ENCODE measurements at regions not wholly inside any gene's neighbourhood (a gene's known extent, or its start where the extent isn't known, plus 50 kb on each side); places are given as distances from the start of the nearest gene placed in this dataset.

- TF ChIP-seq CTCF (IDR thresholded peaks at IDR 0.05; ENCODE audit: borderline replicate concordance, extremely low read depth, low read length, poor library complexity, severe bottlenecking) (no peak), EZH2 (IDR thresholded peaks at IDR 0.05; ENCODE audit: borderline replicate concordance, low read depth, low read length, severe bottlenecking) (no peak)
These were observed 1164.2 kb downstream of the NSUN3 start for GRCh38 chr3:95227092-95227491.

Measured in DND-41 (cell line).